HK-2 (cell line): ENCODE measurements at regions not wholly inside any gene's neighbourhood (a gene's known extent, or its start where the extent isn't known, plus 50 kb on each side); places are given as distances from the start of the nearest gene placed in this dataset.
"Not testable (repeated sequence)": the region's sequence is repeated elsewhere in the genome, so short reads cannot be mapped to it uniquely, and the experiment has no call there.

ENCODE experiments used
- DNase-seq: peaks from one replicate; pipeline ENCODE4 v3.0.0-alpha.2; 2018; ENCODE audit not compliant: unreplicated experiment

DNA sequence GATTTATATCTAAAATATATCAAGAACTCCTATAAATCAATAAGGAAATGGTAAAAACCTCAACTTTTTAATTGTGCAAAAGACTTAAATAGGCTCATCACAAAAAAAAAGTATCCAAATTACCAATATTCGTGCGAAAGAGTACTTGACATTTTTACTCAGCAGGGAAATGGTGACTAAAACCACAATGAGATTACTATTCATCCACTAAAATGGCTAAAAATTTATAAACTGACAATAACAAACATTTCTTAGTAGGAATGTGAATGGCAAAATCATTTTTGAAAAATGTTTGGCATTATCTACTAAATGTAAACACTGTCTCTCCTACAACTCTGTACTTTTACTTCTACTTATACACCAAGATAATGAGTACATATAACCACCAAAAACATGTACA, 184.8 kb upstream of the RND3 start:
- no peak for DNase-seq

DNA sequence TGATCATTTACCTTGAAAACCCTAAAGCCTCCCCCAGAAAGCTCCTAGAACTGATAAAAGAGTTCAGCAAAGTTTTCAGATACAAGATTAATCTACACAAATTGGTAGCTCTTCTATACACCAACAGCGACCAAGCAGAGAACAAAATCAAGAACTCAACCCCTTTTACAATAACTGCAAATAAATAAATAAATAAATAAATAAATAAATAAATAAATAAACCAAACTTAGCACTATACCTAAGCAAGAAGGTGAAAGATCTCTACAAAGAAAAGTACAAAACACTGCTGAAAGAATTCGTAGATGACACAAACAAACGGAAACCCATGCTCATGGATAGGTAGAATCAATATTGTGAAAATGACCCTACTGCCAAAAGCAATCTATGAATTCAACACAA, 182.0 kb upstream of the RND3 start:
- DNase-seq = no peak

DNA sequence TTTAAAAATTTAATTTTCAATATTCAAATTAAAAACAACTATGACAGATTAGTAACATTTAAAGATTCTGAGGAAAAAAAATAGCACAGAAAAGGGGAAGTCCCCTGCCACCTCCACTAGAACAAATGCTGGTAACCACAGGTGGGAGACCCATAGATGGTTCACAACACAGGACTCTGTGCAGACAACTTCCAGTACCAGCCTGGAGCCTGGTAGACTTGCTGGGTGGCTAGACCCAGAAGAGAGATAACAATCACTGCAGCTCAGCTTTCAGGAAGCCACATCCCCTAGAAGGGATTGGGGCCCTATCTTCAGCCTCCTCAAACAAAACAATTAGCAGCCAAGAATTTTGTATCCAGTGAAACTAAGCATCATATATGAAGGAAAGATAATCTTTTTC, 179.6 kb upstream of the RND3 start:
- DNase-seq = not testable (repeated sequence)

DNA sequence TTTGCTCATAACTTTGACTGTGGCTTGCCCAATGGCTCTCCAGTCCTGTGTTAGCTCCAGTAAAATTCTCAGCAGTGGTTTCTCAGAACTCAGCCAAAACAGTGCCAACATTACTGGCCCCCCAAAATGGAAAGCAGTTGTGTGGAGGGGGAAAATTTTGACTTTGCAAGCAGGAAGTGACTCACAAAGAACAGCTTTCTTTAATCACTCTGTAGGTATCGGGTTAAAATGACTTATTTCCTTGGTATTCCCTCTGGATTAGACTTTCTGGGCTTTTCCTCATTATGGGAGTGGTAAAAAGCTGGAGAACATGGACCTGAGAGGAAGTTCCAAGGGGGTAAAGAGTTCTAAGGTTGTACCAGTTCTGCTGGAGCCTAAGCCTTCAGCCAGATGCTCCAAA, 175.7 kb upstream of the RND3 start:
- no peak for DNase-seq

GRCh38 chr2:150656002-150656401, 168.5 kb upstream of the RND3 start:
- no peak for DNase-seq

DNA sequence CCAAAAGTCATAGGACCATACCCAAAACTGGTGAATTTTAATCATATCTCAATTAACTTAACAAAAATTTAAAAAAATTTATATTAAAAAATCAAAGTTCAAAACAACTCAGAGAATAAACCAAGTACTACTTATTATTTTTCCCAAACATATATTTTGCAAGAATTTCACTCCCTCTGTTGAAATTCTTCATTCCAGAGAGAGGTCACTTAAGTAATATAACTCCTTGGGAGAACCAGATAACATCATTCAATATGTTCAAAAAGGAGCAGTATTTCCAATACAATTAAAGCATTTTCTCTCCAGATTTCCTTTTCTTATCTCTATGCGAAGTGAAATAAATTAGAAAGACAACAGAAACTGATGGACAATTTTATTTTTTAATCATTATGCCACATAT, 165.9 kb upstream of the RND3 start:
- no peak for DNase-seq

GRCh38 chr2:150647943-150648342, 160.5 kb upstream of the RND3 start:
- no peak for DNase-seq

- DNase-seq = no peak
Observed at GRCh38 chr2:150646746-150647145, 159.3 kb upstream of the RND3 start.

DNA sequence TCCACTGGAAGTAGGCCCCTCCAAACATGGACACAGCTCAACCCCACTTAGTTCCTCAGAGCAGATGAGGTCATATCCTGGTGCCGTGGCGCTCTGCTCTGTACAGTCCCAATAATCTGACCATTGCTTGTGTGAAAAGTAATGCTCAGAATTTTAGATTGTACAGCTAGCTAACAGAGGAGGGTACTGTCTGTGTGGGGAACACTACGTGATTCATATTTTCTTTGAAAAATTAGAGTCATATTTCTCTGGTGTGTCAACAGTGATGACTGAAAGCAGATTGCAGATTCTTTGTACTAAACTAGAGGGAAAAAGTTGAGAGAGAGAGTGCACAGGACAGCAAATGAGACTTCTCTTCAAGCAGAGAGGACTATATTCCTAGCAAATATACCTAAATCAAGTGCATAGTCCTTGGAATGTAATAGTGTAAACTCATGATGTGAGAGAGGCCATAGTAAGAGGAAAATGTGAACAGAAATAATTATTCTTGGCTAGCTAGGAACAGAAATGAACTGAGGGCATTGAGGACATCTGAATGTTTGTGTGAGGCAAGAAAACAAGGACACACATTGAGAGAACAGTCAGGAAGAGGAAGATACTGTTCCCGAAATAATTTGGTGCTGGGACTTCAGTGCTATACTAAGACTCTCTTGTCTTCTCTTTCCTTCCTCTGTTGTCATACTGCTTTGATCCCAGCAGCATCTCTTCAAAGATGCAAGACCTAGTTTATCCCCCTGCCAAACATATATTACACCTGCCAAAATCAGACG, 157.0 kb upstream of the RND3 start:
- no peak for DNase-seq

DNA sequence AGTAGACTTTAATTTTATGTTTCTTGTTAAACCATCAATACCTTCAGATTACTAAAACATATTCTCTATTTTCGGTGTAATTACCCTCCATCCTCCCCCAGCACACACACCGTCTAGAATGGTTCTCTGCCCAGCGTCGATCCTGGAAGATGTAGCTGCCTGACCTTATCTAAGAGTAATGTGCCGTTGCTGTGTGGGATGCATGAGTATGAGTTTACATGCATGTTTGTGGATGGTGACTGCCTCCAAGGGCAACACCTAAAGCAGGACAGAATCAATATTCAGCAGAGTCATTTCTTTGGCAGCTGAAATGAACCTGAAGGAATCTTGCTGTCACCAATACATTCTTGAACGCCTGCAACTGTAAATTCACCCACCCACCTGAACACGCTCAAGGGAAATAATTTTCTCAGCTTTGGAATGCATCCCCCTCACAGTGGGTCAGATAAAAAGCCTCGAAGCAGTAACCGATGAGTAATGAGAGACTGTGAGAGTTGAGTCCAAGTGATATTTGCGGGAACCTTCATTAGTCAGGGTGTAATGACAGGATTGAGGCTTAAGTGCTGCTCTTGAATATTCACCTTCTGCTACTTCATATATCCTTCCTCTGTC, 155.8 kb upstream of the RND3 start:
- DNase-seq = no peak

DNA sequence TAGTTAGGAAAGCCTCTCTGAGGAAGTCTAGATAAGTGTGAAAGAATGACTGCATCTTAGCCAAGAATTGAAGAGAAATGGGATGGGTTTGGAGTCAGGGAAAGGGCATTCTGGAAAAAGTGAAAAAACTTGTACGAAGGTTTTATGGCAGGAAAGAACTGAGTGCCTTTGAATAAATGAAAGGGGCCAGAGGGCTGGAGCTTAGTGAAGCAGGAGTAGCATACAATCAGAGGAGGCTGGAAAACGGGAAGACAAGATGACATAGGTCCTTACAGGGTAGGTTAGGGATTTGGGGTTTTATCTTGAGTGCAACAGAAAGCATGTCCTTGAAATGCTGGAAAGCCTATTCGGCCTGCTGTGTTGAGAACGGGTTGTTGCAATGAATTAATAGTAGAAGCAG, 152.6 kb upstream of the RND3 start:
- no peak for DNase-seq

GRCh38 chr2:150639383-150639782, 151.9 kb upstream of the RND3 start:
- DNase-seq = no peak

- no peak for DNase-seq
Observed at GRCh38 chr2:150631236-150631821, 143.9 kb upstream of the RND3 start.

DNA sequence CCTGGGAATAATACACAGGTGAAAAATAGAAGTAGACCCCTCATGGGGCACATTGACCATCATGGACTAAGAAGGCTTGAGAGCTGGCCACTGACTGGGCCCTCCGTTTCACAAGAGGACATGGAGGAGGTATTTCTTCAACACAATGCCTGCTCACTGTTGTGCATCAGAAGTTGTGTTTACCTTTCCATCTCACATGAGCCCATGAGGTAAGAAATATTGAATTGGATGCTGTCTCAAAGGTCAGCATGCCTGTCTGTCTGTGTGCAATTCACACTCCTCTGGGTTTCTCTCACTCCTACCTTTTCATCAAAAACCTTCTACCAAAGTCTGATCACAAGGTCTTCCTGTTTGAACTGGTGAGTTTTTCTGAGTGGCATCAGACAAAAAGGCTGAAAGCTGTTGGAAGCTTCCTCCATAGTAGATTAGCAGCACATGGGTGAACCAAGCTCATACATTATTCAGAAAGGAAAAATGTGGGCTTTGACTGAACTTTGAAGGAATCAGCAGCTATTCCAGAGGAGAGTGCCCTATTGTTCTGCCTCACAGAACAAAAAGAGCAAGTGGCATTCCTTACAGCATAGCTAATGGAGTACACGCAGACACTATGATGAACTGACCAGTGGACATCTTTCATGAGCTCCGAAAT, 143.2 kb upstream of the RND3 start:
- DNase-seq = no peak

GRCh38 chr2:150627526-150627925, 140.1 kb upstream of the RND3 start:
- DNase-seq = no peak

DNA sequence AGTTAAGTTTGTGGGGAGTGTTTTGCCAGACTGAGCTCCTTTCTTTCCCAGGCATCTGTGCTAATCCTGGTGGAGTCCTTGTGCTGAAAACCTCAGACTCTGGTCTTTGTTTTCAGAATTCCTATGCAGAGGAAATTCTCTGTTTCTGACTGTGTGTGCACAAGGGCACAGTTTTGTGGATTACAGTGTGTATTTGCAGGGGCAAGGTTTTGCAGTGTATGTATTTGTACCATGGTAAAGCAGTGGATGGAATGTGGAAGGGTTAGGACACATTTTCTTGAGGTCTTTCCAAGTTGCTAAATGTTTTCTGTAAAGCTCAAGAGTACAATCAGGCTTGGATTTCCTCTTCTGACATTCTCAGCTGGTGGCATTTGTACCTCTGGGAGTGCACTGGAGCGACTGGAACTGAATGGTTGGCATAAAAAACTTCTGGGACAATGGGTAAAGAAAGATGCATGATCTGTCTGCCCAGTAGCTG, 139.5 kb upstream of the RND3 start:
- no peak for DNase-seq

- no peak for DNase-seq
Observed at GRCh38 chr2:150625741-150626140, 138.3 kb upstream of the RND3 start.

GRCh38 chr2:150625303-150625702, 137.8 kb upstream of the RND3 start:
- DNase-seq = no peak

DNA sequence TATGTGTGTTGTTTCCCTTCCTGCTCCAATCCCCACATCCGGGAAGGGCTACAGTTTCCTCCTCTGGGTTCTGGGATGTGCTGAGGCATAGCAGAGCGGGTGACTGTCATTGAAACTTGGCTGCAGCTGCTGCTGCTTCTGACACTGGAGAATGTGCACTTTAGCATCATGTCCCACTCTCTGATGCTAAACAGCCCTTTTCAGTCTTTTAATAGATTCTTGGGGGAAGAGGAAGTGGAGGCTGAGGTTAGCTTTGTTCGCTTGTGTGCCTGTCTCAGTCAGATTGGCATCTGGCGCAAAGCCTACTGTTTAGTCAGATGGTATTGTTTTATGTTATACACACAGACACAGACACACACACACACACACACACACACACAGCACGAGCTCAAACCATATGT, 136.5 kb upstream of the RND3 start:
- no peak for DNase-seq

DNA sequence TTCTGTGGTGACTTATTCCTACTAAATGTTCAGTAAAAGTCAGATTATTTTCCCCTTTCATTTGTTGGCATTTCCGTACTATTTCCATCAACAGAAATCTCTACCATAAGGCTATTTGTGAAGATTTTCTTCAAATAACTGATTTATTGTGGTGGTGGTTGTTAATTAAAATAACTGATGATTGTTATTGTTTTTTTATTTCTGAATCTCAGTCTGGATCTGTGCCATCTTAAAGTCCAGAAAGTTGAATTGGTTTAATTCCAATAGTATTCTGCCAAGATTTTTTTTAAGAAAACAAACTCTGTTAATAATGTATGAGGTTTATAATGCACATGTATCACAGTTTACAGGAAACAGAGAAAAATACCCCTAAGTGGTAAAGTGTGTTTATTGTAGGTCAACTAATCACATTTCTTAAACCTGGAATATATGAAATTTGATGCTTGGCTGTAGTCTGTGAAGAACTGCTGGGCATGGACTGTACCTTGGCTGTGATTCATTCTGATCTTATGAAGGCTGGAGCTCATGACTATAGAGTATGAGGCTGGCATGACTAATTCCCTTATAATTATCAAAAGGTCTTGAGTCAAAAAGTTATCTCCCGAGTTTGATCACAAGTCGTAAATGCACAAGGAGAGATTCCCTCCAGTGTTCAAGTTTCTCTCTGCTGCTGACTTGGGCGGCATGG, 134.2 kb upstream of the RND3 start:
- no peak for DNase-seq

DNA sequence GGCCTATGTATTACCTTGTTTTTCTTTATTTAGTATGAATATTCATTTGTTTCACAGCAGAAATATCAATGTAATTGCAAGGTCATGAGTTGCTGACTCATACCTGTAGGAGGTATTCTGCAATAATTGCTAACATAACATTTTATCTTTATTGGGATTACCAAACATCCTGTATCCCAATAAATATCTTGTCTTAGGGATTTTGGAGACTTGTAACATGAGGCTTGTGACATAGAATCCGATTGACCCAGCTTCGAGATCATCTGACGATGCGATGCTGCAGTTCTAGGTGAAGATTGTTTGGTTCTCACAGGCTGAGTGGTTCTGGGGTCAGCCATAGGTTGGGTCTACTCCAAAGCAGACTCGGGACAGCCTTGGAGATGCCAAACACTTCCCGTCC, 133.4 kb upstream of the RND3 start:
- DNase-seq = no peak

DNA sequence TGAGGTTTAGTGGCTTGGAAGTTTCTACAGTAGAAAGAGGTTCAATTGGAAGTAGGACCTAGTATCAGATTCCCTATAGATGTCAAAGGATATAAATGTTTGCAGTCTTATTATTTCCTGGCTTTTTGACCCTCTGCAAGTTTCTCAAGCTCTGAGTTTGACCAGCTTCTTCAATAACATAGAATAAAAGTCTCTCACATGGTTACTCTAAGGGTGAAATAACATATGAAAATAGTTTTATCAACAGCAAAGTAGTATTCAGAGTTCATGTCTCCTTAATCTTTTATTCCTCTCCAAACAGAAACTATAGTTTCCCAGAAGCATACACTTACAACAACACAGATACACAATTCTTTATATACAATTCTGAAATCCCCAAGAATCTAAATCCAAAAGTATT, 132.9 kb upstream of the RND3 start:
- no peak for DNase-seq
